Sigmoid colon (tissue), 4 donors: ENCODE measurements at regions not wholly inside any gene's neighbourhood (a gene's known extent, or its start where the extent isn't known, plus 50 kb on each side); places are given as distances from the start of the nearest gene placed in this dataset.
"Not testable (repeated sequence)": the region's sequence is repeated elsewhere in the genome, so short reads cannot be mapped to it uniquely, and the experiment has no call there.

ENCODE experiments used
- EP300 ChIP-seq, 4 donors: sonication (generic); formaldehyde crosslinking; IDR thresholded peaks; one replicate each; pipeline ENCODE4 v1.6.1; 2017; ENCODE audit warnings: antibody characterized with exemption in 4 of 4
- POLR2A ChIP-seq, 2 donors: fragments of 450-650 bp; IDR thresholded peaks; one replicate each; pipeline ENCODE4 v1.6.1; 2016; ENCODE audit warnings: antibody characterized with exemption in 2 of 2, mild to moderate bottlenecking in 2 of 2, moderate library complexity in 2 of 2
- POLR2AphosphoS5 ChIP-seq, 4 donors: sonication (generic); formaldehyde crosslinking; IDR thresholded peaks; one replicate each; pipeline ENCODE4 v1.6.1; 2017; ENCODE audit warnings: antibody characterized with exemption in 4 of 4
- TF ChIP-seq, protein P1 (sequence below), 4 experiments: fragments of 450-650 bp in 3 of 4; fragments of 200-600 bp in 1 of 4; IDR thresholded peaks; one replicate each; pipeline ENCODE4 v1.5.1; 2016 to 2019; ENCODE audit warnings: antibody characterized with exemption in 4 of 4, mild to moderate bottlenecking in 3 of 4, moderate library complexity in 2 of 4

DNA sequence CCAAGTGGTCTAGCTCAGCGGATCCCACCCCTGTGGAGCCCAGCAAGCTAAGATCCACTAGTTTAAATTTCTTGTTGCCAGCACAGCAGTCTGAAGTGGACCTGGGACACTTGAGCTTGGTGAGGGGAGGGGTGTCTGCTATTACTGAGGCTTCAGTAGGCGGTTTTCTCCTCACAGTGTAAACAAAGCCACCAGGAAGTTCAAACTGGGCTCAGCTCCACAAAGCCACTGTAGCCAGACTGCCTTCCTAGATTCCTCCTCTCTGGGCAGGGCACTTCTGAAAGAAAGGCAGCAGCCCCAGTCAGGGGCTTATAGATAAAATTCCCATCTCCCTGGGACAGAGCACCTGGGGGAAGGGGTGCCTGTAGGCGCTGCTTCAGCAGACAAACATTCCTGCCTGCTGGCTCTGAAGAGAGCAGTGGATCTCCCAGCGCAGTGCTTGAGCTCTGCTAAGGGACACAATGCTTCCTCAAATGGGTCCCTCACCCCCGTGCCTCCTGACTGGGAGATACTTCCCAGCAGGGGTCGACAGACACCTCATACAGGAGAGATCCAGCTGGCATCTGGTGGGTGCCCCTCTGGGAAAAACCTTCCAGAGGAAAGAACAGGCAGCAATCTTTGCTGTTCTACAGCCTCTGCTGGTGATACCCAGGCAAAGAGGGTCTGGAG is 148.6 kb upstream of the PDE4D start:
- TF ChIP-seq, protein P1, sequence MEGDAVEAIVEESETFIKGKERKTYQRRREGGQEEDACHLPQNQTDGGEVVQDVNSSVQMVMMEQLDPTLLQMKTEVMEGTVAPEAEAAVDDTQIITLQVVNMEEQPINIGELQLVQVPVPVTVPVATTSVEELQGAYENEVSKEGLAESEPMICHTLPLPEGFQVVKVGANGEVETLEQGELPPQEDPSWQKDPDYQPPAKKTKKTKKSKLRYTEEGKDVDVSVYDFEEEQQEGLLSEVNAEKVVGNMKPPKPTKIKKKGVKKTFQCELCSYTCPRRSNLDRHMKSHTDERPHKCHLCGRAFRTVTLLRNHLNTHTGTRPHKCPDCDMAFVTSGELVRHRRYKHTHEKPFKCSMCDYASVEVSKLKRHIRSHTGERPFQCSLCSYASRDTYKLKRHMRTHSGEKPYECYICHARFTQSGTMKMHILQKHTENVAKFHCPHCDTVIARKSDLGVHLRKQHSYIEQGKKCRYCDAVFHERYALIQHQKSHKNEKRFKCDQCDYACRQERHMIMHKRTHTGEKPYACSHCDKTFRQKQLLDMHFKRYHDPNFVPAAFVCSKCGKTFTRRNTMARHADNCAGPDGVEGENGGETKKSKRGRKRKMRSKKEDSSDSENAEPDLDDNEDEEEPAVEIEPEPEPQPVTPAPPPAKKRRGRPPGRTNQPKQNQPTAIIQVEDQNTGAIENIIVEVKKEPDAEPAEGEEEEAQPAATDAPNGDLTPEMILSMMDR (IDR thresholded peaks at IDR 0.05) = not testable (repeated sequence)
- TF ChIP-seq POLR2A, POLR2AphosphoS5, EP300 (IDR thresholded peaks at IDR 0.05): not testable (repeated sequence)
